ENCODE measurements at regions not wholly inside any gene's neighbourhood (a gene's known extent, or its start where the extent isn't known, plus 50 kb on each side); places are given as distances from the start of the nearest gene placed in this dataset.

DNA sequence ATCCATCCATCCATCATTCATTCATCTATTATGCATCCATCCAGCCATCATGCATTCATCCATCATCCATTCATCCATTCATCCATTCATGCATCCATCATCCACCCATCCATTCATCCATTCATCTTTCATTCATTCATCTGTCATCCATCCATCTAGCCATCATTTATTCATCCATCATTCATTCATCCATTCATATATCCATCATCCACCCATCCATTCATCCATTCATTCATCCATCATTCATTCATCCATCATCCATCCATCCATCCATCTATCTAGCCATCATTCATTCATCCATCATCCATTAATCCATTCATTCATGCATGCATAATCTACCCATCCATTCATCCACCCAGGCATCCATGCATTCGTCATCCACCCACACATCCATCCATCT lies 1450.3 kb downstream of the TBC1D22A start:
- TF ChIP-seq POLR2A (IDR thresholded peaks at IDR 0.05; ENCODE audit: low read depth, low read length) (no peak), POLR2AphosphoS5 (IDR thresholded peaks at IDR 0.05; ENCODE audit: low read depth, low read length) (no peak), TAF1 (IDR thresholded peaks at IDR 0.05; ENCODE audit: low read depth, low read length) (no peak), SPI1 (IDR thresholded peaks at IDR 0.05; ENCODE audit: low read depth, low read length) (no peak), POU2F2 (IDR thresholded peaks at IDR 0.05; ENCODE audit: low read depth, low read length) (no peak)

Measured in GM12891 (cell line).